ENCODE measurements at regions not wholly inside any gene's neighbourhood (a gene's known extent, or its start where the extent isn't known, plus 50 kb on each side); places are given as distances from the start of the nearest gene placed in this dataset.

GRCh38 chr9:14031810-14032209, 282.1 kb downstream of the NFIB start:
- H3K4me1 Mint-ChIP-seq (ENCODE audit: low read depth, unreplicated experiment), result no peaks in the 10 kb centered on the region
- H3K27me3 Mint-ChIP-seq (ENCODE audit: unreplicated experiment), result no peaks in the 10 kb centered on the region
- TF ChIP-seq, protein P1, sequence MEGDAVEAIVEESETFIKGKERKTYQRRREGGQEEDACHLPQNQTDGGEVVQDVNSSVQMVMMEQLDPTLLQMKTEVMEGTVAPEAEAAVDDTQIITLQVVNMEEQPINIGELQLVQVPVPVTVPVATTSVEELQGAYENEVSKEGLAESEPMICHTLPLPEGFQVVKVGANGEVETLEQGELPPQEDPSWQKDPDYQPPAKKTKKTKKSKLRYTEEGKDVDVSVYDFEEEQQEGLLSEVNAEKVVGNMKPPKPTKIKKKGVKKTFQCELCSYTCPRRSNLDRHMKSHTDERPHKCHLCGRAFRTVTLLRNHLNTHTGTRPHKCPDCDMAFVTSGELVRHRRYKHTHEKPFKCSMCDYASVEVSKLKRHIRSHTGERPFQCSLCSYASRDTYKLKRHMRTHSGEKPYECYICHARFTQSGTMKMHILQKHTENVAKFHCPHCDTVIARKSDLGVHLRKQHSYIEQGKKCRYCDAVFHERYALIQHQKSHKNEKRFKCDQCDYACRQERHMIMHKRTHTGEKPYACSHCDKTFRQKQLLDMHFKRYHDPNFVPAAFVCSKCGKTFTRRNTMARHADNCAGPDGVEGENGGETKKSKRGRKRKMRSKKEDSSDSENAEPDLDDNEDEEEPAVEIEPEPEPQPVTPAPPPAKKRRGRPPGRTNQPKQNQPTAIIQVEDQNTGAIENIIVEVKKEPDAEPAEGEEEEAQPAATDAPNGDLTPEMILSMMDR (IDR thresholded peaks at IDR 0.05; ENCODE audit: partially characterized antibody, unreplicated experiment), result no peak
- peaks cover 1% of the 10 kb centered on the region for H3K9me3 Mint-ChIP-seq (ENCODE audit: unreplicated experiment)
- no peaks in the 10 kb centered on the region for H3K36me3 Mint-ChIP-seq (ENCODE audit: unreplicated experiment)
- no peak overlapping the region for H3K4me3 Mint-ChIP-seq (ENCODE audit: unreplicated experiment)
- no peak for DNase-seq
- H3K27ac Mint-ChIP-seq (ENCODE audit: unreplicated experiment), result no peak overlapping the region

- H3K4me3 Mint-ChIP-seq (ENCODE audit: unreplicated experiment), result no peak overlapping the region
- H3K9me3 Mint-ChIP-seq (ENCODE audit: unreplicated experiment), result peaks cover 1% of the 10 kb centered on the region
- H3K4me1 Mint-ChIP-seq (ENCODE audit: low read depth, unreplicated experiment), result no peaks in the 10 kb centered on the region
- H3K27me3 Mint-ChIP-seq (ENCODE audit: unreplicated experiment), result no peaks in the 10 kb centered on the region
- TF ChIP-seq, protein P1 (IDR thresholded peaks at IDR 0.05; ENCODE audit: partially characterized antibody, unreplicated experiment), result no peak
- no peak overlapping the region for H3K27ac Mint-ChIP-seq (ENCODE audit: unreplicated experiment)
- H3K36me3 Mint-ChIP-seq (ENCODE audit: unreplicated experiment), result no peaks in the 10 kb centered on the region
- DNase-seq, result no peak
Measured at GRCh38 chr9:14031060-14031414, 282.9 kb downstream of the NFIB start.

GRCh38 chr9:14030375-14031059, 283.4 kb downstream of the NFIB start:
- no peaks in the 10 kb centered on the region for H3K36me3 Mint-ChIP-seq (ENCODE audit: unreplicated experiment)
- DNase-seq, result no peak
- peaks cover 1% of the 10 kb centered on the region for H3K9me3 Mint-ChIP-seq (ENCODE audit: unreplicated experiment)
- H3K4me1 Mint-ChIP-seq (ENCODE audit: low read depth, unreplicated experiment), result no peaks in the 10 kb centered on the region
- H3K27ac Mint-ChIP-seq (ENCODE audit: unreplicated experiment), result no peak overlapping the region
- TF ChIP-seq, protein P1 (IDR thresholded peaks at IDR 0.05; ENCODE audit: partially characterized antibody, unreplicated experiment), result no peak
- H3K27me3 Mint-ChIP-seq (ENCODE audit: unreplicated experiment), result no peaks in the 10 kb centered on the region
- H3K4me3 Mint-ChIP-seq (ENCODE audit: unreplicated experiment), result no peak overlapping the region

DNA sequence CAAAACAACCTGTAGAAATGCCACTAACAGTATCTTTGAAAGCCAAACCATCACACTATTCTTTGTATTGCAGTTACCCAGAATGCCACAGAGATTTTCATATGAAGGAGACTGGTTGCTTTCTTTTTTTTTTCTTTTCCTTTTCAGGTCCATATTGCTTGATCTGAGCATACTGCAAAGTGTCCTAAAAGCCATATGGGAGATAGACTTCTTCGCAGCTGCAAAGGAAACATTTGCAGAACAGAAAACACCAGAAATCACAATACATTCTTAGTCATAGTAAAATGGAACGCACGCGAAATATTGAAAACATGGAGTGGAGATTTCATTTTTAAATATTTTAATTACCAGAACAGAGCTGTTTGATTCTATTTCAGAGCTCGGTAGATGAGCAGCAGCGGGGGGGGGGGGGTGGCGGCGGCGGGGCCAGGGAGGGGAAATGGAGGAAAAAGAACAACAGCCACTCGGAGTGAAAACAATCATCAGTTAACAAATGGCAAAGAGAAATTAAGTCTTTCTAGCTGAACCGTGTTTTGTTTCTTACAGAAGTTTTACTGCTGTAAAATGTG, 284.1 kb downstream of the NFIB start:
- no peaks in the 10 kb centered on the region for H3K27me3 Mint-ChIP-seq (ENCODE audit: unreplicated experiment)
- no peak overlapping the region for H3K4me3 Mint-ChIP-seq (ENCODE audit: unreplicated experiment)
- TF ChIP-seq, protein P1 (IDR thresholded peaks at IDR 0.05; ENCODE audit: partially characterized antibody, unreplicated experiment), result no peak
- H3K9me3 Mint-ChIP-seq (ENCODE audit: unreplicated experiment), result peaks cover 1% of the 10 kb centered on the region
- H3K36me3 Mint-ChIP-seq (ENCODE audit: unreplicated experiment), result no peaks in the 10 kb centered on the region
- no peak overlapping the region for H3K27ac Mint-ChIP-seq (ENCODE audit: unreplicated experiment)
- H3K4me1 Mint-ChIP-seq (ENCODE audit: low read depth, unreplicated experiment), result no peaks in the 10 kb centered on the region
- DNase-seq, result no peak

DNA sequence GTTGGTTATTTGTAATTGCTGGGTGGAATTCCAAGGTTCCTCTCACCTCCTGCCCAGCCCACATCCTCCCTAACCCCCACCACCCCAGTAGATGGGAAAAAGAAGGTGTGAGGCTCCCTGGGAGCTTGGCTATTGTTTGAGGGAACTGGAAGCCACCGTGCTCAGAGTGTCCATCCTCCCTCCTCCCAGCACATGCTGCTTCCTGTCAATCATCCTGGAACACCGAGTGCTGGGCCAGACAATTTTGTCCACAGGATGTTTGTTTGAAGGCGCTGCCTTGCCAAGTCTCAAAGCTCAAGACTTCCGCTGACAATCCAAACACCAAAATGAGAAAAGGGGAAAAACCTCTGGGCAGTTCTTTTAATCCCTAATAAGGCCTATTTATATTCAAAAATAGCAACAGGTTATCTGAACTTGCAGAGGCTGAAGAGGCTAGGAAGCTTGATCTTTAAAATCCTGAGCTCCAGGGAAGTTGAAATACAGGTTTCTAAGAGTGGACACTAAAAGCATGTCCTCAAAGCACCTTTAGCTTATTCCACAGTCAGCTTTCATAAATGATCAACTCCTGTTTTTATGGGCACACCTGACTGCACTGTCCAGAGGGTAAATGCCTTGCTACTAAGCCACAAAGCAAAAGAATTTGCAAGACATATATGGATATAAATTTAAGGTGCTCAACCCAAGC, 286.7 kb downstream of the NFIB start:
- Mint-ChIP-seq H3K27ac (ENCODE audit: unreplicated experiment) (no peak overlapping the region), H3K4me3 (ENCODE audit: unreplicated experiment) (no peak overlapping the region), H3K36me3 (ENCODE audit: unreplicated experiment) (no peaks in the 10 kb centered on the region), H3K9me3 (ENCODE audit: unreplicated experiment) (peaks cover under 1% of the 10 kb centered on the region), H3K4me1 (ENCODE audit: low read depth, unreplicated experiment) (no peaks in the 10 kb centered on the region), H3K27me3 (ENCODE audit: unreplicated experiment) (no peaks in the 10 kb centered on the region)
- DNase-seq, result no peak
- TF ChIP-seq, protein P1 (IDR thresholded peaks at IDR 0.05; ENCODE audit: partially characterized antibody, unreplicated experiment), result no peak
